ENCODE measurements at regions not wholly inside any gene's neighbourhood (a gene's known extent, or its start where the extent isn't known, plus 50 kb on each side); places are given as distances from the start of the nearest gene placed in this dataset.

- TF ChIP-seq, protein P1, sequence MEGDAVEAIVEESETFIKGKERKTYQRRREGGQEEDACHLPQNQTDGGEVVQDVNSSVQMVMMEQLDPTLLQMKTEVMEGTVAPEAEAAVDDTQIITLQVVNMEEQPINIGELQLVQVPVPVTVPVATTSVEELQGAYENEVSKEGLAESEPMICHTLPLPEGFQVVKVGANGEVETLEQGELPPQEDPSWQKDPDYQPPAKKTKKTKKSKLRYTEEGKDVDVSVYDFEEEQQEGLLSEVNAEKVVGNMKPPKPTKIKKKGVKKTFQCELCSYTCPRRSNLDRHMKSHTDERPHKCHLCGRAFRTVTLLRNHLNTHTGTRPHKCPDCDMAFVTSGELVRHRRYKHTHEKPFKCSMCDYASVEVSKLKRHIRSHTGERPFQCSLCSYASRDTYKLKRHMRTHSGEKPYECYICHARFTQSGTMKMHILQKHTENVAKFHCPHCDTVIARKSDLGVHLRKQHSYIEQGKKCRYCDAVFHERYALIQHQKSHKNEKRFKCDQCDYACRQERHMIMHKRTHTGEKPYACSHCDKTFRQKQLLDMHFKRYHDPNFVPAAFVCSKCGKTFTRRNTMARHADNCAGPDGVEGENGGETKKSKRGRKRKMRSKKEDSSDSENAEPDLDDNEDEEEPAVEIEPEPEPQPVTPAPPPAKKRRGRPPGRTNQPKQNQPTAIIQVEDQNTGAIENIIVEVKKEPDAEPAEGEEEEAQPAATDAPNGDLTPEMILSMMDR (IDR thresholded peaks at IDR 0.05), result no peak
- no peak for TF ChIP-seq POLR2A (IDR thresholded peaks at IDR 0.05)
Observed at GRCh38 chr14:106505366-106505765, 979.0 kb downstream of the TMEM121 start.

All from heart left ventricle (tissue), 13 donors.